GM21367 (cell line): ENCODE measurements at regions not wholly inside any gene's neighbourhood (a gene's known extent, or its start where the extent isn't known, plus 50 kb on each side); places are given as distances from the start of the nearest gene placed in this dataset.

ENCODE experiments used
- ATAC-seq: cut with Tn5 transposase; IDR thresholded peaks from one replicate; pipeline ENCODE4 v1.9.1; 2021; ENCODE audit not compliant: unreplicated experiment

- no peak for ATAC-seq
Measured at GRCh38 chr16:85480727-85481101, 132.4 kb upstream of the GSE1 start.

GRCh38 chr16:85481206-85481605 lies 131.9 kb upstream of the GSE1 start:
- no peak for ATAC-seq

- ATAC-seq, result no peak
Measured at GRCh38 chr16:85481738-85482137, 131.4 kb upstream of the GSE1 start.

GRCh38 chr16:85483424-85483823 lies 129.7 kb upstream of the GSE1 start:
- no peak for ATAC-seq

- ATAC-seq, result no peak
Measured at GRCh38 chr16:85484347-85485300, 128.5 kb upstream of the GSE1 start.

- ATAC-seq, result no peak
Measured at GRCh38 chr16:85485379-85485778, 127.7 kb upstream of the GSE1 start.

DNA sequence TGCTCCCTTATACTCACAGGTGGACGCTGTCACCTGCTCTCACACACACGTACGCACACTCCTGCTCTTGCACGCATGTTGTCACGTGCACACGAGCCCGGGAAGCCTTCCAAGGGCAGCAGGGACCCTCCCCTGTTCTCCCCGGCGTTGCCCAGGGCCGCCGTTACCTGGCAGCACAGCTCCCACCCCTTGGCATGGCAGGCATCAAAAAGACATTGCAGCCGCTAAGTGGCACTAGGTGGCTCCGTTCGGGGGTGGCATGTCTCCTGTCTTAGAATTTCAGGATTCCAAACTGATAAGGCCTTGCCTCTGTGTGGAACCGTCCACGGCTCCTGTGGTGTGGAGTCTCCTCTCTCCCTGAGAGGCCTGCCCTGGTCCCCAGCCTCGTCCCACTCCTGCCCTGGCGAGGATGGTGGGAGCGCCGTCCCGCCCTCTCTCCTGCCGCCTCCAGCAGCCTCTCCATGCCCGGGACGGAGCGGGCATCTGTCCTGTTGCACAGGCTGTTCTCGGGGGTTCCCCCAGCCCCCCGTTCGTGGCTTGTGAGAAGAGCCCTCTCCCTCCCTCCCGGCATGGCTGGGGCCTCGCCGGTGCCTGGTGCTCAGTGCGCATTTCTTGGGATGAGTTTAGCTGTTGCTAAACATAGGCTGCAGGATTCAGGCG lies 126.7 kb upstream of the GSE1 start:
- no peak for ATAC-seq

GRCh38 chr16:85488414-85488813 lies 124.7 kb upstream of the GSE1 start:
- ATAC-seq, result no peak

GRCh38 chr16:85490407-85491057 lies 122.6 kb upstream of the GSE1 start:
- ATAC-seq, result no peak

- ATAC-seq, result no peak
Measured at GRCh38 chr16:85491058-85491771, 121.9 kb upstream of the GSE1 start.

DNA sequence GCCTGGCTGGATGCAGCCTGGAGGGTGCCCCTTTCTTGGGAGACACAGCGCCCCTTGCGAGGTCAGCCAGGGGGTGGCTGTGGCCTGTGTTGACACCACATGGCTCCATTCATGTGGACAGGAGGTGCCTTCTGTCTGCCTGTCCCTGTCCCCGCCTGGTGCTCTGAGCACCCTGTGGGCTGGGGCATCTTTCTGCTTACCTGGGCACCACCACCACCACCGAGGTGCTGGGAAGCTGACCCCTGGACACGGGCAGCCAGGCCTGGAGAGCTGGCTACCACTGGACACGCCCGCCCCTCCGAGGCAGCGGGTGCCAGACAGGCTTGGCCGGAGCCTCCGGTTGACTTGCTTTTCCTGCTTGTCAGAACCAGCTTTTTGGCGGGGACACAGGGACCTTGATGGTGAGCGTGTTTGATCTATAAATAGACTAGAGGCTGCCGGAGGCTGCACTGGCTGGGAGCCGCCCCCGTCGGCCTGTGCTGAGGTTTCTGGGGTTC lies 121.3 kb upstream of the GSE1 start:
- no peak for ATAC-seq

DNA sequence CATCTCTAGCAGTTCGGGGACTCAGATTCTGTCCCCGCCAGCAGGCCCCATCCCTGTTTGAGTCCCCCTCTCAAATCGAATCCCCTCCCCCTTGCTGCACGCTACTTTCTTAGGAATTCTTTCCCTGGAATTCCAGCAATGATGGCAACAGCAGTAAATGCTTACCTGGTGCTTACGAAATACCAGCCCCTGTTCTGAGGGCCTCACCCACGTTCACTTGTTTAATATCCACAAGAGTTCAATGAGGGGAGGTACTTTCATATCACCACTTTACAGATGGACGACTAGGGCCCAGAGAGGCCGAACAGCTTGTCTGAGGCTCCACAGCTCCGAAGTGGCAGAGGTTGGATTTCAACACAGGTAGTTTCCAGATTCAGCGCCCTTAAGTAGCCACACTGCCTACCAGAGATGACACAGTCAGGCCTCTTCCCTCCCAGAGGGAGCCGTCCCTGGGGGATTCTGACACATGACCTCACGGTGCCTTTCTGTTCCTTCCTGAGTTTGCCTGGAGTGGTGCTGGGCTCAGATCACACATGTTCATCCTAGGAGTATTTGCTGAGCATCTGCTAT lies 120.7 kb upstream of the GSE1 start:
- ATAC-seq, result no peak

GRCh38 chr16:85494315-85494714 lies 118.8 kb upstream of the GSE1 start:
- ATAC-seq, result no peak

- ATAC-seq, result no peak
Measured at GRCh38 chr16:85495259-85495658, 117.9 kb upstream of the GSE1 start.

DNA sequence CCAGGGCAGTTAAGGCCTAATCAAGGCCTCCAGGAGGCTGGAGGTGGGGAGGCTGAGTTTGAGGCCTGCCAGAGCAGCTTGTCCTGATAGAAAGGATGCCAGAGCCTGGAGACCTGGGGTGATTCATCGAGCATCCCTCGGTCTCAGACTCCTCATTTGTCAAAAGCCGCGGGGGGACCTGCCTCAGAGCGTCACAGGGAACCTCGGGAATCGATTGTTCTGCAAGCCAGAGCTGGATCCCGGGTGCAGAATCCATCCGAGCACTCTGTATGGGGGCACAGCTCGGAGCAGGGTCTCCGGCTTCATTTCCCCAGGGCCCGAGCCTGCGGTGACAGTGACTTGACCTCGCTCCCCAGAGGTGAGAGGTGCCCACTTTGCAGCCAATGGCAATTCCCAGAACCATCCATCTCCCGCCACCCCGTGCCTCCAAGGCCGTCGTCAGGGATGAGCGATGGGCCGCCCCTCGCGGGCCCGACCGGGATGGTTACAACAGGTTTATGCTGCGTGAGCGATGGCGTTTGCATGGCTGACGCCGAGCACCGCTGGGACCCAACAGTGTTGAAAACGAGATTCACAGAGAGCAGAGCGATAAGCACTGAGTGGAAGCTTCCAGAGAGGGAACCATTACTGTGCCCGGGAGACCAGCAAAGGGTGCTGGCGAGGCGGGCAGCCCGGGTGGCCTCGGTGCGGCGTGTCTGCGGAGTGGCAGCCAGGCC lies 117.1 kb upstream of the GSE1 start:
- no peak for ATAC-seq

GRCh38 chr16:85497622-85498314 lies 115.4 kb upstream of the GSE1 start:
- ATAC-seq, result no peak

GRCh38 chr16:85498607-85499006 lies 114.5 kb upstream of the GSE1 start:
- ATAC-seq, result no peak

GRCh38 chr16:85500220-85500619 lies 112.9 kb upstream of the GSE1 start:
- ATAC-seq, result no peak

DNA sequence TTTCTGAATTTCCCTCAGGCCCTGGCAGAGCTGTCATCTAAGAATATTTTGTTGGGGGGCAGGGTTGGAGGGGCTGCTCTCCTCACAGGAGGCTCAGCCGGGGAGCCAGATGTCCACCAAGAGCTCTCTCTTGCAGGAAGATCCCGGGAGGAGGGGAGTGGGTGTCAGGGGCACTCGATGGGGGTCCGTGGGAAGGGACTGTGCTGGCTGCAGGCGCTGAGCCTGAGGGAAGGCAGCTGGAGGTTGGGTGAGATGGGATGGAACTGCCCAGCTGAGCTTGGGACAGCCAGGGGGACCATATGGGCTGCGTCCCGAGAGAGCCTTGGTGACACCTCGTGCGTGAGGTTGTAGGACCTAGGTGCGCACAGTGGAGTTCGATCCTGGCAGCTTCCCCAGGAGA lies 111.2 kb upstream of the GSE1 start:
- no peak for ATAC-seq
